ENCODE measurements at regions not wholly inside any gene's neighbourhood (a gene's known extent, or its start where the extent isn't known, plus 50 kb on each side); places are given as distances from the start of the nearest gene placed in this dataset.

- no peak for DNase-seq
These were observed 1716.5 kb upstream of the SLC10A2 start for GRCh38 chr13:104782741-104783140.

- peak; percentile 26 for DNase-seq
These were observed 1713.2 kb upstream of the SLC10A2 start for GRCh38 chr13:104779311-104779993.

DNA sequence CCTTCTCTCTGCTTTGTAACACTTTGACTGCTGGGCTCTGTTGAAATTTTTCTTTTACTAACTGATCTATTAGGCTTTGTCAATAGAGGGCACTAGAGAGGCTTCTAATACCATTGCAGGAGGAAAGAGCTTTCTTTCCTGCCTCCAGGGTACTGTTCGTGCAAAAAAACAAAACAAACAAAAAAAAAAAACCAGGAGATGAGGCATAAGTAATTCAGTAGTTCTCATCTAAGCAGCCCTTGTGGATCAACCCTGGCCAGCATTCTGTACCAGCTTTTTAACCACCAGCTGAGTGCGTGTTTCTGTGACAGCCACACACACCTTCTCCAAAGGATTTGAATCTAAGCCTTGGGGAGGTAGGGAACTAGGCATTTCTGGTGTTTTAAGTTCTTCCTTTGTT, 1707.6 kb upstream of the SLC10A2 start:
- DNase-seq: peak; percentile 34

DNA sequence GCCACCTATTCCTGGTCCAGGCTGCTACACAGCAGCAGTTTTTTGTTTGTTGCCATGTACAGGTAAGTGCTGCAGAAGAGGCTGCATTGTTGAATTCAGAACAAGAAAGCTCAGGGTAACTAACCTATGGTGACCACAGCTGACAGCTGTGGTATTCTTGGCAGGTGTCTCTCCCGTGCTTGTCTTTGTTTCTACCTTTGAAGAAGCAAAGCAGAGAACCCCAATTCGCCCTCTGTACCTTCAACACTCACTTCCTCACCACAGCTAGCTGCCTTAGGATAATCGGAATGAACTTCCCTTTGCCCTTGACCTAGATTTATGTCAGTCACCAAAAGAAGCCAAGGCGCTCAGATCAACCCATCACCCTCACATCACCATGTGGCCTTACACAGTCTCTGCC, 1703.3 kb upstream of the SLC10A2 start:
- no peak for DNase-seq

DNA sequence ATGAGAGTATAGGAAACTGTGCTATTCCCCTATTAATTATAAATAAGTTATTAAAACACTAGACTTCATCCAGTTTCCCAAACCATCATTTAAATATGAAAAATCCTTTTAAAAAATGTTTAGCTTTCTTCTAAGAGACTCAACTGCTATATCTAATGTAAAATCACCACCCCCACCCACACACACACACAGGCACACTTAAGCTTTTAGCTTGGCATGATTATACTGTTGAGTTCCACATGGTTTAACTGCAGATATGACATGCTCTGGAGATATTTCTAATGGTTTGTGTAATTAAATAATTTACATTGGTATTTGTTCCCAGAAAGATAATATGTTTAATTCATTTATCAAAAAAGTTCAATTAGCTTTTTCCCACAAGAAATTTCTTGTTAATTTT, 1700.1 kb upstream of the SLC10A2 start:
- no peak for DNase-seq

GRCh38 chr13:104764600-104764999, 1698.4 kb upstream of the SLC10A2 start:
- no peak for DNase-seq

- DNase-seq: no peak
These were observed 1692.9 kb upstream of the SLC10A2 start for GRCh38 chr13:104759069-104759468.

GRCh38 chr13:104757712-104758111, 1691.5 kb upstream of the SLC10A2 start:
- no peak for DNase-seq

- peak; percentile 3 for DNase-seq
These were observed 1684.2 kb upstream of the SLC10A2 start for GRCh38 chr13:104750377-104750776.

DNA sequence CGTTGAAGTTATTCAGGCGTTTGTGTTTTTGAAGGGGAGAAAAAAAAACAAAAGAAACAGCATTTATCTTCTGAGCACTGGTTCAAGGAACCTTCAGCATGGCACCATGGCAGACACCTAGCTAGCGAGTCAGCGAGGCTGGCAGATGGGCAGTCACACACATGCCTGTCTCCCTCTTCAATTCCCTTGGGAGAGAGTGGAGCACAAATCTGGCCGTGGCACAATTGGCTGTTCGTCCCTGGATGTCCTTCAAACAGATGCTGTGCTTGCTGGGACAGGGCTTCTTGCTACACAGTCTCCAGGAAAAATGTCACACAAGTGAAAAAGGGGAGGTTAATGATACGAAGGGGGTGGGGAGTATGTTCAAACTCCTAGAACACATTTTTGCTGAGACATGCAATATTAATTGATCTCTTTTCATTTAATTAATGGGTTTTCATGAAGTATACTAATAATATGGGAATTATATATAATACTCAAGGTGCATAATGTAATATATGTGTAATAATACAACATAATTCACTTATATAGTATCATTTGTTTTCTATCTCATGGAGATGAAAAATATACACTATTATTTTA, 1674.5 kb upstream of the SLC10A2 start:
- no peak for DNase-seq

DNA sequence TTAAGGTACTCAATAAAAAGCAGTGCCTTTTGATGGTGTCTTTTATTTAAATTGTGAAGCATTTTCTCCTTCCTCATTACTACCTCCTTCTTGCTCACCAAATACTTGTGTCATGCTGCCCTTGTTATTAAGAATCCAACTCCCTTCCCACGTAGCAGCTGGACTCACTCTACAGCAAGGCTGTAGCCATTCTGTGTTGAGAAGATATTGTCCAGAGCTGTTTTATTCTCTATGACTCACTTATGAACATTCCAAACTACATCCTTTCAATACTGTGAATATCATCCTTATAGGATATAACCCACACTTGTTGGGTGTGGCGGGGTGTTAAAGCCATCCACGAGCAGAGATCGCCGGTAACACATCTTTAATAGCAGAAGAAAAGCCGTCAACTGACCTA, 1671.5 kb upstream of the SLC10A2 start:
- peak; percentile 4 for DNase-seq

DNA sequence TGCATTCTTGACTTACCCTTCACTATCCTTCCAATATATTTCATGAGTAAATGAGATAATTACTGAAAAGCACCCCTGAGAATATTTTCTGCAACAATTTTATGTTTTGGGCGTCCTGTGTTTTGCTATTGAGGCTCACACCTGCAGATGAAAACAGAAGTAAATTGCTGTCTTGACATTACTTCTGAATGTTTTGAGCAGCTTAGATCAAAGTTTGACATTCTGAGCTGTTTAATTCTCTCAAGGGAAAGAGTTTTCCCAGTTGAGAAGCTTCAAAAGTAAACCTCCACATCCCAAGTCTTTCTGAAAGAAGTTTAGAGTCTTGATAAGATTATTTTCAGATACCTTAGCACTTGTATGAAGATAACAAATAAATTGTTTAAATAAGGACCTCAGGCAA, 1667.2 kb upstream of the SLC10A2 start:
- no peak for DNase-seq

GRCh38 chr13:104715111-104715510, 1648.9 kb upstream of the SLC10A2 start:
- no peak for DNase-seq

- no peak for DNase-seq
These were observed 1639.0 kb upstream of the SLC10A2 start for GRCh38 chr13:104705031-104705750.

DNA sequence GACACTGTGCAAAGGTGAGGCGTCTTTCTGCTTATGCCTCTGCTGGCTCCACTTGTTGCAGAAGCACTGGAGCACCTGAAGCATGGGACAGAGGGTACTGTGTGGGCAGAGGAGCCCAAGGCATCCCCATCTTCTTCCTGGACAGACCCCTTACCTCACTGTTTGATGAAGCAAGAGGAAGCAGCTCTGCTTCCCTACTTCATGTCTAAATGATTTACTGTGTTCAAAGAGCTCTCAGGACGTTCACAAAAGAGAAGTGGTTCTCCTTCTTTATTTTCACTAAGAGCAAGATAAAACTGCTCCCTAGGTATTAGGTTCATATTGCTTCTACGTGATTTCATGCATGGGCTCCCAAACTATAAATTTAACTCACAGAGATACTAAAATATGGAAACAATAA, 1635.4 kb upstream of the SLC10A2 start:
- DNase-seq: no peak

DNA sequence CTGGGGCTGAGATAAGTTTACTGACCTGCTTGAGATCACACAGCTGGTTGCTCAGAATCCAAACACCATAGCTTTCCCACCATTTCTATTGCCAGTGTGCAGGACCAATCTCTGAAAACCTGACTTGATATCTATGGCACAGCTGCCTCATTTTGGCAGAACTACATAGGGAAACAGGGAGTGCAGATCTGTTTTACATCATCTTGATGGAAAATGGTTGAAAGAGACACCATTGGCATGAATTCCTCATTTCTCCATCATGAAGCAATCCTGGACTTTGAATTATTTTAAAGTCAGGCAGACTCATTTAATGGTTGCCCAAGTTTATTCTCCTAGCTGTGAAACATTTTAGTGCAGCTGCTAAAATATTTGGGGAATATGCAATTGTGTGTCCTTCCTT, 1628.2 kb upstream of the SLC10A2 start:
- DNase-seq: no peak

- no peak for DNase-seq
These were observed 1626.9 kb upstream of the SLC10A2 start for GRCh38 chr13:104693126-104693525.

GRCh38 chr13:104691767-104692467, 1625.7 kb upstream of the SLC10A2 start:
- DNase-seq: no peak

DNA sequence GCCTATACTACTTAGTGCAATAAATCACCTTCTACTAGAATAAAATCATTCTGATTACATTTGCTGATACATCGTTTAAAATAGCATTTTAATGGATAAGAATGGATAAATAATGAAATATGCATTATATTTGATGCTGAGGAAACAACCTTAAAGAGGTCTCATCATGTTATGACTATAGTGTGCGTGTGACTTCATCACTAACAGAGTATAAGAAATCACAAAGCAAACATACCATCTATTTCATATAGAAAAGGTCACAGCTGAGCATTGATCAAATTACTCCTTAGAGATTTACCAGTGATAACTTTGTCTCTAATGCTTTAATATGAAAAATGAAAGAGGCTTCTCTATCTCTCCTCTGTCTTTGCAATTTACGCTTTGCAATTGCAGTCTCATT, 1620.3 kb upstream of the SLC10A2 start:
- no peak for DNase-seq

GRCh38 chr13:104683789-104684188, 1617.6 kb upstream of the SLC10A2 start:
- no peak for DNase-seq

- DNase-seq: no peak
These were observed 1611.9 kb upstream of the SLC10A2 start for GRCh38 chr13:104678161-104678560.

DNA sequence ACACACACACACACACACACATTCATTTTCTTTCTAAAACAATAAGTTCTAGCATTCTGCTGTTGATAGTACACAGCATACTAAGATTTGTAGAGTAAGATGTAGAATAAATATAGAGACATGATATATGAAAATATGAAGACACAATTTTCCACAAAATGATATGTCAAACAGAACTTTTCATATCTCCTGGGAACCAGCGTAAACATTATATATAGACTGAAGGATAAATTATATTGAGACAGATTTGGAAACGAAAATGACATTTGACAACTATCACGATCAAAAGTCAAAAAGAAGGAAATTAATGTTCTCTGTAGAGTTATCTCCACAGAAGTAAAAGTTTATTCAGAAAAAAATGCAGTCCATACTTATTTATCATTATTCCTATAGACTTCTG, 1605.7 kb upstream of the SLC10A2 start:
- no peak for DNase-seq

DNA sequence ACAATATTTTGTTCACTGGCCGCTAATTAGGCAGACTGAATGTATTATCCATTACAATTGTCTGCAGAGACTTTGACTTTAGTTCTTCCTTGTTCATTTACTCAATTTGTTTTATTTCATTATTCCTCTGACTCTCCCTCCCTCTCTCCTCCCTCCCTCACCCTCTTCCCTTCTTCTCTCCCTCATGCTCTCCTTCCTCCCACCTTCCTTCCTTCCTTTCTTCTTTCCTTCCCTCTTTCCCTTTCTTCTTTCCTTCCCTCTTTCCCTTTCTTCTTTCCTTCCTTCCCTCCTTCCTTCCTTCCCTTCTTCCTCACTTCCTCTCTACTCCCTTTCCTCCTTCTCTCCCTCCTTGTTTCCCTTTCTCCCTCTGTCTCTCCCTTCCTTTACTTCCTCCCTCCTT, 1591.0 kb upstream of the SLC10A2 start:
- no peak for DNase-seq

GRCh38 chr13:104650431-104650830, 1584.2 kb upstream of the SLC10A2 start:
- DNase-seq: no peak

Measured in EL (cell line).